Keratinocyte (primary cell): ENCODE measurements at regions not wholly inside any gene's neighbourhood (a gene's known extent, or its start where the extent isn't known, plus 50 kb on each side); places are given as distances from the start of the nearest gene placed in this dataset.

Source experiments
- CTCF ChIP-seq, 3 experiments: IDR thresholded peaks in 1 of 3; conservative IDR thresholded peaks in 1 of 3; optimal IDR thresholded peaks in 1 of 3; 2 replicates in 2 of 3; 3 replicates in 1 of 3; pipeline versions ENCODE3 to v1.5.1; 2011; ENCODE audit warnings: low read length in 3 of 3, mild to moderate bottlenecking in 3 of 3, moderate library complexity in 2 of 3, control low read depth in 1 of 3, inconsistent platforms in 1 of 3; ENCODE audit not compliant: insufficient read depth in 2 of 3; ENCODE audit errors: extremely low read depth in 1 of 3
- EZH2 ChIP-seq: IDR thresholded peaks from one replicate; pipeline ENCODE4 v1.6.1; 2012; ENCODE audit warnings: inconsistent platforms, mild to moderate bottlenecking, low read length, moderate library complexity

- TF ChIP-seq EZH2 (no peak), CTCF (optimal IDR thresholded peaks at IDR 0.05 in 1 of 3, IDR thresholded peaks at IDR 0.05 in 1 of 3, conservative IDR thresholded peaks at IDR 0.05 in 1 of 3; ENCODE audit: extremely low read depth in 1 of 3, insufficient read depth in 2 of 3, low read length in 3 of 3) (no peak)
These were observed 80.9 kb downstream of the KIF4B start for GRCh38 chr5:155094455-155094854.
